CD8-positive, alpha-beta memory T cell (primary cell): ENCODE measurements at regions not wholly inside any gene's neighbourhood (a gene's known extent, or its start where the extent isn't known, plus 50 kb on each side); places are given as distances from the start of the nearest gene placed in this dataset.

Experiments used
- CTCF ChIA-PET: fragments of 350-600 bp; sonication (Branson Sonifier 250); formaldehyde crosslinking; loops from one replicate; lab custom pipeline; 2021; ENCODE audit warnings: antibody characterized with exemption; lab: Charles Lee
- POLR2A ChIA-PET: fragments of 350-600 bp; sonication (Branson Sonifier 250); formaldehyde crosslinking; loops from one replicate; lab custom pipeline; 2021; ENCODE audit warnings: antibody characterized with exemption; lab: Charles Lee
- DNase-seq, 5 donors: peaks; one replicate each; pipeline versions ENCODE4 v3.0.0 to v3.0.0-alpha.2; 2020 to 2022; ENCODE audit warnings: mixed read lengths in 1 of 5
- H3K27ac ChIP-seq: one replicate; pipeline ENCODE4 v1.7.0; 2013; ENCODE audit warnings: low read depth, mild to moderate bottlenecking, low read length, moderate library complexity
- H3K27me3 ChIP-seq: 2 replicates; pipeline ENCODE4 v1.7.0; 2013; ENCODE audit warnings: low read length, mild to moderate bottlenecking; ENCODE audit not compliant: insufficient read depth, poor library complexity, severe bottlenecking
- H3K36me3 ChIP-seq: 2 replicates; pipeline ENCODE4 v1.7.0; 2013; ENCODE audit warnings: mild to moderate bottlenecking, low read length, moderate library complexity; ENCODE audit not compliant: insufficient read depth
- H3K4me1 ChIP-seq: 2 replicates; pipeline ENCODE4 v1.7.0; 2013; ENCODE audit warnings: mild to moderate bottlenecking, low read length, moderate library complexity; ENCODE audit not compliant: insufficient read depth
- H3K4me3 ChIP-seq: 2 replicates; pipeline ENCODE4 v1.7.0; 2013; ENCODE audit warnings: mild to moderate bottlenecking, low read length
- H3K9me3 ChIP-seq: 2 replicates; pipeline ENCODE4 v1.7.0; 2013; ENCODE audit warnings: mild to moderate bottlenecking, low read length
- H3K27ac Mint-ChIP-seq, 8 donors: one replicate each; pipeline ENCODE4 v1.8.0; 2020 to 2021; ENCODE audit warnings: mixed read lengths in 8 of 8, mild to moderate bottlenecking in 6 of 8, inconsistent platforms in 3 of 8, moderate library complexity in 3 of 8
- H3K27me3 Mint-ChIP-seq, 2 donors: one replicate each; pipeline ENCODE4 v1.8.0; 2020 to 2021; ENCODE audit warnings: mixed read lengths in 2 of 2, mild to moderate bottlenecking in 1 of 2, moderate library complexity in 1 of 2
- H3K36me3 Mint-ChIP-seq, 3 donors: one replicate each; pipeline ENCODE4 v1.8.0; 2020 to 2021; ENCODE audit warnings: mixed read lengths in 3 of 3, inconsistent platforms in 1 of 3, mild to moderate bottlenecking in 1 of 3
- H3K4me1 Mint-ChIP-seq, 3 donors: one replicate each; pipeline ENCODE4 v1.8.0; 2020 to 2021; ENCODE audit warnings: mixed read lengths in 3 of 3, inconsistent platforms in 1 of 3, mild to moderate bottlenecking in 1 of 3
- H3K4me3 Mint-ChIP-seq, 7 donors: one replicate each; pipeline ENCODE4 v1.8.0; 2020 to 2021; ENCODE audit warnings: mixed read lengths in 7 of 7, mild to moderate bottlenecking in 6 of 7, moderate library complexity in 4 of 7, inconsistent platforms in 2 of 7
- H3K9me3 Mint-ChIP-seq, 5 donors: one replicate each; pipeline ENCODE4 v1.8.0; 2020 to 2022; ENCODE audit warnings: mixed read lengths in 5 of 5, mild to moderate bottlenecking in 3 of 5, moderate library complexity in 2 of 5, inconsistent platforms in 1 of 5

GRCh38 chrX:44723426-44723825 is 120.4 kb upstream of the DUSP21 start:
- Histone ChIP-seq H3K36me3 (no peaks in the 10 kb centered on the region), H3K4me3 (no peak overlapping the region), H3K27ac (no peak overlapping the region), H3K9me3 (no peaks in the 10 kb centered on the region), H3K27me3 (no peaks in the 10 kb centered on the region), H3K4me1 (no peaks in the 10 kb centered on the region)
- Mint-ChIP-seq H3K36me3 (no peaks in the 10 kb centered on the region), H3K27ac (no peak overlapping the region), H3K4me1 (no peaks in the 10 kb centered on the region), H3K4me3 (no peak overlapping the region), H3K27me3 (peaks cover 0 to 16% of the 10 kb centered on the region in 2 donors), H3K9me3 (no peaks in the 10 kb centered on the region)
- ChIA-PET POLR2A (no interaction called here), CTCF (no interaction called here)
- no peak for DNase-seq

GRCh38 chrX:44708470-44708869 is 135.4 kb upstream of the DUSP21 start:
- Histone ChIP-seq H3K9me3 (no peaks in the 10 kb centered on the region), H3K4me1 (no peaks in the 10 kb centered on the region), H3K4me3 (no peak overlapping the region), H3K27ac (no peak overlapping the region), H3K27me3 (no peaks in the 10 kb centered on the region), H3K36me3 (no peaks in the 10 kb centered on the region)
- H3K36me3 Mint-ChIP-seq: no peaks in the 10 kb centered on the region
- H3K4me3 Mint-ChIP-seq: no peak overlapping the region
- CTCF ChIA-PET: no interaction called here
- POLR2A ChIA-PET: no interaction called here
- no peak for DNase-seq
- H3K9me3 Mint-ChIP-seq: no peaks in the 10 kb centered on the region
- no peak overlapping the region for H3K27ac Mint-ChIP-seq
- peaks cover 0 to 12% of the 10 kb centered on the region in 2 donors for H3K27me3 Mint-ChIP-seq
- H3K4me1 Mint-ChIP-seq: no peaks in the 10 kb centered on the region

- CTCF ChIA-PET: no interaction called here
- Histone ChIP-seq H3K36me3 (no peaks in the 10 kb centered on the region), H3K4me3 (no peak overlapping the region), H3K27me3 (no peaks in the 10 kb centered on the region), H3K4me1 (no peaks in the 10 kb centered on the region), H3K9me3 (no peaks in the 10 kb centered on the region), H3K27ac (no peak overlapping the region)
- H3K9me3 Mint-ChIP-seq: no peaks in the 10 kb centered on the region
- POLR2A ChIA-PET: no interaction called here
- no peak for DNase-seq
- H3K27me3 Mint-ChIP-seq: peaks cover 0 to 15% of the 10 kb centered on the region in 2 donors
- H3K4me3 Mint-ChIP-seq: no peak overlapping the region
- no peaks in the 10 kb centered on the region for H3K36me3 Mint-ChIP-seq
- no peak overlapping the region for H3K27ac Mint-ChIP-seq
- H3K4me1 Mint-ChIP-seq: no peaks in the 10 kb centered on the region
Measured at GRCh38 chrX:44705817-44706551, 137.8 kb upstream of the DUSP21 start.

GRCh38 chrX:44698357-44698756 is 145.5 kb upstream of the DUSP21 start:
- DNase-seq: no peak
- CTCF ChIA-PET: no interaction called here
- no peaks in the 10 kb centered on the region for H3K9me3 ChIP-seq
- H3K4me1 Mint-ChIP-seq: no peaks in the 10 kb centered on the region
- no peak overlapping the region for H3K27ac ChIP-seq
- H3K9me3 Mint-ChIP-seq: no peaks in the 10 kb centered on the region
- peaks cover 0 to 3% of the 10 kb centered on the region in 2 donors for H3K27me3 Mint-ChIP-seq
- H3K36me3 Mint-ChIP-seq: no peaks in the 10 kb centered on the region
- POLR2A ChIA-PET: no interaction called here
- H3K4me3 Mint-ChIP-seq: no peak overlapping the region
- H3K27me3 ChIP-seq: no peaks in the 10 kb centered on the region
- H3K27ac Mint-ChIP-seq: no peak overlapping the region
- H3K4me1 ChIP-seq: no peaks in the 10 kb centered on the region
- H3K36me3 ChIP-seq: no peaks in the 10 kb centered on the region
- no peak overlapping the region for H3K4me3 ChIP-seq

GRCh38 chrX:44693255-44693654 is 150.6 kb upstream of the DUSP21 start:
- Histone ChIP-seq H3K27me3 (no peaks in the 10 kb centered on the region), H3K27ac (no peak overlapping the region), H3K4me3 (no peak overlapping the region), H3K36me3 (no peaks in the 10 kb centered on the region), H3K4me1 (no peaks in the 10 kb centered on the region), H3K9me3 (no peaks in the 10 kb centered on the region)
- Mint-ChIP-seq H3K27ac (no peak overlapping the region), H3K9me3 (no peaks in the 10 kb centered on the region), H3K4me3 (no peak overlapping the region), H3K4me1 (no peaks in the 10 kb centered on the region), H3K36me3 (no peaks in the 10 kb centered on the region), H3K27me3 (peaks cover 0 to 3% of the 10 kb centered on the region in 2 donors)
- ChIA-PET CTCF (no interaction called here), POLR2A (no interaction called here)
- DNase-seq: no peak

- H3K4me3 Mint-ChIP-seq: no peak overlapping the region
- no peaks in the 10 kb centered on the region for H3K4me1 ChIP-seq
- no peak for DNase-seq
- ChIA-PET CTCF (no interaction called here), POLR2A (no interaction called here)
- H3K9me3 ChIP-seq: no peaks in the 10 kb centered on the region
- H3K36me3 Mint-ChIP-seq: no peaks in the 10 kb centered on the region
- H3K27me3 ChIP-seq: no peaks in the 10 kb centered on the region
- H3K27ac Mint-ChIP-seq: no peak overlapping the region
- no peaks in the 10 kb centered on the region for H3K36me3 ChIP-seq
- no peak overlapping the region for H3K27ac ChIP-seq
- H3K9me3 Mint-ChIP-seq: no peaks in the 10 kb centered on the region
- no peaks in the 10 kb centered on the region for H3K4me1 Mint-ChIP-seq
- no peak overlapping the region for H3K4me3 ChIP-seq
- peaks cover 0 to 7% of the 10 kb centered on the region in 2 donors for H3K27me3 Mint-ChIP-seq
Measured at GRCh38 chrX:44690129-44690528, 147.5 kb upstream of the FUNDC1 start.

GRCh38 chrX:44675362-44676024 is 132.8 kb upstream of the FUNDC1 start:
- CTCF ChIA-PET: no interaction called here

GRCh38 chrX:44674906-44675305 is 132.2 kb upstream of the FUNDC1 start:
- CTCF ChIA-PET: interaction anchor here (0.7 kb wide), 1 partner anchor 79 kb away, joined by 3 read pairs; no protein-coding TSS in a partner anchor
- peaks cover 0 to 6% of the 10 kb centered on the region in 2 donors for H3K27me3 Mint-ChIP-seq
- Histone ChIP-seq H3K36me3 (no peaks in the 10 kb centered on the region), H3K4me1 (no peaks in the 10 kb centered on the region), H3K4me3 (no peak overlapping the region), H3K9me3 (no peaks in the 10 kb centered on the region), H3K27ac (no peak overlapping the region), H3K27me3 (no peaks in the 10 kb centered on the region)
- POLR2A ChIA-PET: no interaction called here
- no peak for DNase-seq
- H3K36me3 Mint-ChIP-seq: no peaks in the 10 kb centered on the region
- H3K4me3 Mint-ChIP-seq: no peak overlapping the region
- H3K27ac Mint-ChIP-seq: no peak overlapping the region
- H3K4me1 Mint-ChIP-seq: no peaks in the 10 kb centered on the region
- H3K9me3 Mint-ChIP-seq: no peaks in the 10 kb centered on the region

More at GRCh38 chrX:44675362-44676024, 132.8 kb upstream of the FUNDC1 start:
- Histone ChIP-seq H3K9me3 (no peaks in the 10 kb centered on the region), H3K27me3 (no peaks in the 10 kb centered on the region), H3K36me3 (no peaks in the 10 kb centered on the region), H3K4me3 (no peak overlapping the region), H3K4me1 (no peaks in the 10 kb centered on the region), H3K27ac (no peak overlapping the region)
- peaks cover 0 to 6% of the 10 kb centered on the region in 2 donors for H3K27me3 Mint-ChIP-seq
- H3K36me3 Mint-ChIP-seq: no peaks in the 10 kb centered on the region
- H3K27ac Mint-ChIP-seq: peak overlapping the region in 1 of 8 donors; percentile 15
- no peak for DNase-seq
- POLR2A ChIA-PET: no interaction called here
- no peak overlapping the region for H3K4me3 Mint-ChIP-seq
- no peaks in the 10 kb centered on the region for H3K4me1 Mint-ChIP-seq
- no peaks in the 10 kb centered on the region for H3K9me3 Mint-ChIP-seq
